ENCODE measurements at regions not wholly inside any gene's neighbourhood (a gene's known extent, or its start where the extent isn't known, plus 50 kb on each side); places are given as distances from the start of the nearest gene placed in this dataset.

DNA sequence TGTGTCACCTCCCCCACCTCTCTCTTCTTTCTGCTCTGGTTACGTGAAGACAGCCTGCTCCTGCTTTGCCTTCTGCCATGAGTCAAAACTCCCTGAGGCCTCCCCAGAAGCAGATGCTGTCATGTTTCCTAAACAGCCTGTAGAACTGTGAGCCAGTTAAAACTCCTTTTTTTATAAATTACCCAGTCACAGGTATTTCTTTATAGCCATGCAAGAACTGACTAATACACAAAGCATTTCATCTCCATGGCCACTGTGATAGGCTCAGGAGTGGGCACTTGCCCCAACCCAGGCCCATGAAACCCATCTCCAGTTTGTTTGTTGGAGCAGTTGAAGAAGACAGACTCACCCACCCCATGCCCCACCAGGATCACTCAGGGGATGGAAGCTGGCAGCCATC, 253.3 kb upstream of the ISX start:
- Histone ChIP-seq H4K8ac (ENCODE audit: low read length) (no peak overlapping the region), H3K18ac (ENCODE audit: low read depth in 1 of 2, low read length in 2 of 2) (no peak overlapping the region), H3K14ac (ENCODE audit: low read length in 2 of 2) (no peak overlapping the region), H2BK120ac (ENCODE audit: low read depth, low read length) (no peak overlapping the region), H2BK5ac (ENCODE audit: low read depth, low read length, poor library complexity, severe bottlenecking) (no peak overlapping the region), H2BK12ac (ENCODE audit: low read length in 2 of 2) (no peak overlapping the region), H3K23ac (ENCODE audit: low read length in 2 of 2) (no peak overlapping the region), H3K27me3 (ENCODE audit: control insufficient read depth in 1 of 2, insufficient read depth in 1 of 2, low read length in 2 of 2) (no peaks in the 10 kb centered on the region), H3K79me1 (replicated peaks; ENCODE audit: low read length, poor library complexity, severe bottlenecking) (no peaks in the 10 kb centered on the region), H3K9me3 (ENCODE audit: control insufficient read depth, low read length) (peaks cover 4% of the 10 kb centered on the region), H3K4me1 (ENCODE audit: control insufficient read depth, insufficient read depth, low read depth, low read length) (no peaks in the 10 kb centered on the region), H4K91ac (ENCODE audit: low read length) (no peak overlapping the region), H2AK5ac (ENCODE audit: low read length, severe bottlenecking) (no peak overlapping the region), H3K4ac (ENCODE audit: low read depth in 1 of 2, low read length in 2 of 2) (no peak overlapping the region), H3K4me3 (ENCODE audit: insufficient read depth in 1 of 2, low read depth in 1 of 2, low read length in 2 of 2) (no peak overlapping the region), H3K27ac (ENCODE audit: low read length, poor library complexity, severe bottlenecking) (peak overlapping the region; percentile 52), H3K4me2 (ENCODE audit: low read length, poor library complexity, severe bottlenecking) (no peak overlapping the region), H3K9ac (ENCODE audit: low read length) (no peak overlapping the region), H2BK15ac (ENCODE audit: low read depth, poor library complexity, severe bottlenecking) (no peak overlapping the region), H3K36me3 (ENCODE audit: control insufficient read depth in 1 of 2, insufficient read depth in 2 of 2, low read depth in 1 of 2, low read length in 2 of 2) (no peaks in the 10 kb centered on the region), H2AFZ (ENCODE audit: low read depth, low read length) (no peak overlapping the region)
- whole genome bisulfite sequencing = 32% methylated on average over 1 of the region's 1 CpG
- peak; percentile 10 for DNase-seq

DNA sequence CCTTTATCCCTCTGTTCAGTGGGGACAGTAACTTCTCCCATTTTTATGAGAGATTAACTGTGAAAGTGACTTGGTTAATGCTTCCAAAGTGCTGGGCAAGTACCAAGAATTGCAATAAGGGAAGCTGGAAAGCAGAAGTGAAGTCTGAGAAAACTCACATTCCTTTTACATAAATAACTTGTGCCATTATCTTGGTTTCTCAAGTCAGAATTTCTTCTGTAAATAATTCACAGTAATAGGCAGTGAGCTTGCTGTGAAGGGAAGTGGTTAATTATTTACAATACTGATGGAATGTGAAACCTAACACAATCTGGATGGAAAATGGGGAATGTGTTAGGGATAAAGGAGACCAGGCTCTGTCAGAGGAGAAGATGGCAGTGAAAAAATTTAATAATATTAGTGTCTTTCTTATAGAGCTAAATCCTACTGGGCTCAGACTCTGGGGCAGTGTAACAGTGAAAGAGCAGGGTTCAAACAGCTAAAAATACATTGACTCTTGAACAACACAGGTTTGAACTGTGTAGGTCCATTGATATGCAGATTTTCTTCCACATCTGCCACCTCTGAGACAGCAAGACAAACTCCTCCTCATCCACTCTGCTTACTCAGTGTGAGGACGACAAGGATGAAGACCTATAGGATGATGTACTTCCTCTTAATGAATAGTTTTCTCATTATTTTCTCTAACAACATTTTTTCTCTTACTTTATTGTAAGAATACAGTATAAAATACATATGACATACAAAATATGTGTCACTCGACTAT, 251.5 kb upstream of the ISX start:
- H3K4ac ChIP-seq (ENCODE audit: low read depth in 1 of 2, low read length in 2 of 2) = no peak overlapping the region
- H3K4me2 ChIP-seq (ENCODE audit: low read length, poor library complexity, severe bottlenecking) = no peak overlapping the region
- no peak overlapping the region for H3K9ac ChIP-seq (ENCODE audit: low read length)
- no peak overlapping the region for H3K4me3 ChIP-seq (ENCODE audit: insufficient read depth in 1 of 2, low read depth in 1 of 2, low read length in 2 of 2)
- no peak overlapping the region for H4K91ac ChIP-seq (ENCODE audit: low read length)
- H2BK5ac ChIP-seq (ENCODE audit: low read depth, low read length, poor library complexity, severe bottlenecking) = peak overlapping the region; percentile 57
- H3K4me1 ChIP-seq (ENCODE audit: control insufficient read depth, insufficient read depth, low read depth, low read length) = no peaks in the 10 kb centered on the region
- no peak overlapping the region for H2BK15ac ChIP-seq (ENCODE audit: low read depth, poor library complexity, severe bottlenecking)
- H3K27ac ChIP-seq (ENCODE audit: low read length, poor library complexity, severe bottlenecking) = peak overlapping the region; percentile 88
- no peak overlapping the region for H3K18ac ChIP-seq (ENCODE audit: low read depth in 1 of 2, low read length in 2 of 2)
- no peaks in the 10 kb centered on the region for H3K36me3 ChIP-seq (ENCODE audit: control insufficient read depth in 1 of 2, insufficient read depth in 2 of 2, low read depth in 1 of 2, low read length in 2 of 2)
- no peak overlapping the region for H2AK5ac ChIP-seq (ENCODE audit: low read length, severe bottlenecking)
- no peak overlapping the region for H2AFZ ChIP-seq (ENCODE audit: low read depth, low read length)
- H3K14ac ChIP-seq (ENCODE audit: low read length in 2 of 2) = no peak overlapping the region
- no peak overlapping the region for H2BK12ac ChIP-seq (ENCODE audit: low read length in 2 of 2)
- no CpG with 5 or more reads among the region's 2 CpGs for WGBS
- H3K79me1 ChIP-seq (replicated peaks; ENCODE audit: low read length, poor library complexity, severe bottlenecking) = no peaks in the 10 kb centered on the region
- H4K8ac ChIP-seq (ENCODE audit: low read length) = no peak overlapping the region
- DNase-seq = peak; percentile 23
- no peaks in the 10 kb centered on the region for H3K27me3 ChIP-seq (ENCODE audit: control insufficient read depth in 1 of 2, insufficient read depth in 1 of 2, low read length in 2 of 2)
- no peak overlapping the region for H3K23ac ChIP-seq (ENCODE audit: low read length in 2 of 2)
- H2BK120ac ChIP-seq (ENCODE audit: low read depth, low read length) = no peak overlapping the region
- H3K9me3 ChIP-seq (ENCODE audit: control insufficient read depth, low read length) = peaks cover 4% of the 10 kb centered on the region

DNA sequence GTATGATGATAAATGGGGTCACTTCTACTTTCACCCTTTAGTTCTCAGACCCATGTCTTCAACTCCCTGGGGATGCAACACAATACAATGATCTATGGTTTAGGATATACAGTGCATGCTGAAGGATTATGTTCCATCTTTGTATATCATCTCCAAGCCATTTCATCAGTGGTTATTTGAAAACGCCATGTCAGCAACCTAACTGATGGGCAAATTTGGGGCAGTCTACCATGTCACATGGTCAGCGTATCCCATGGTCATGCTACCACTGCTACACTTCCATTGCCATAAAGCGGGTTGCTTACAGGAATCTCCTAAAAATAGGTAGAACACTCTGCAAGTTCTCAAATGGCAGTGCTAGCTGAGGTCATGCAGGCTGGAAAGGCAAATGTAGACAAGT, 236.5 kb upstream of the ISX start:
- H3K18ac ChIP-seq (ENCODE audit: low read depth in 1 of 2, low read length in 2 of 2) = no peak overlapping the region
- no peak overlapping the region for H2BK12ac ChIP-seq (ENCODE audit: low read length in 2 of 2)
- no peak overlapping the region for H2BK15ac ChIP-seq (ENCODE audit: low read depth, poor library complexity, severe bottlenecking)
- no peak overlapping the region for H3K23ac ChIP-seq (ENCODE audit: low read length in 2 of 2)
- no peak overlapping the region for H3K14ac ChIP-seq (ENCODE audit: low read length in 2 of 2)
- no peaks in the 10 kb centered on the region for H3K27me3 ChIP-seq (ENCODE audit: control insufficient read depth in 1 of 2, insufficient read depth in 1 of 2, low read length in 2 of 2)
- no peaks in the 10 kb centered on the region for H3K9me3 ChIP-seq (ENCODE audit: control insufficient read depth, low read length)
- H2BK120ac ChIP-seq (ENCODE audit: low read depth, low read length) = no peak overlapping the region
- H4K91ac ChIP-seq (ENCODE audit: low read length) = no peak overlapping the region
- H3K4me2 ChIP-seq (ENCODE audit: low read length, poor library complexity, severe bottlenecking) = no peak overlapping the region
- no peak overlapping the region for H2BK5ac ChIP-seq (ENCODE audit: low read depth, low read length, poor library complexity, severe bottlenecking)
- H3K36me3 ChIP-seq (ENCODE audit: control insufficient read depth in 1 of 2, insufficient read depth in 2 of 2, low read depth in 1 of 2, low read length in 2 of 2) = no peaks in the 10 kb centered on the region
- no peak overlapping the region for H3K9ac ChIP-seq (ENCODE audit: low read length)
- no peaks in the 10 kb centered on the region for H3K4me1 ChIP-seq (ENCODE audit: control insufficient read depth, insufficient read depth, low read depth, low read length)
- no peak overlapping the region for H2AK5ac ChIP-seq (ENCODE audit: low read length, severe bottlenecking)
- H2AFZ ChIP-seq (ENCODE audit: low read depth, low read length) = no peak overlapping the region
- H3K79me1 ChIP-seq (replicated peaks; ENCODE audit: low read length, poor library complexity, severe bottlenecking) = no peaks in the 10 kb centered on the region
- no peak overlapping the region for H3K4ac ChIP-seq (ENCODE audit: low read depth in 1 of 2, low read length in 2 of 2)
- 75% methylated on average over 3 of the region's 3 CpGs for WGBS
- DNase-seq = no peak
- H4K8ac ChIP-seq (ENCODE audit: low read length) = no peak overlapping the region
- H3K4me3 ChIP-seq (ENCODE audit: insufficient read depth in 1 of 2, low read depth in 1 of 2, low read length in 2 of 2) = no peak overlapping the region
- no peak overlapping the region for H3K27ac ChIP-seq (ENCODE audit: low read length, poor library complexity, severe bottlenecking)

DNA sequence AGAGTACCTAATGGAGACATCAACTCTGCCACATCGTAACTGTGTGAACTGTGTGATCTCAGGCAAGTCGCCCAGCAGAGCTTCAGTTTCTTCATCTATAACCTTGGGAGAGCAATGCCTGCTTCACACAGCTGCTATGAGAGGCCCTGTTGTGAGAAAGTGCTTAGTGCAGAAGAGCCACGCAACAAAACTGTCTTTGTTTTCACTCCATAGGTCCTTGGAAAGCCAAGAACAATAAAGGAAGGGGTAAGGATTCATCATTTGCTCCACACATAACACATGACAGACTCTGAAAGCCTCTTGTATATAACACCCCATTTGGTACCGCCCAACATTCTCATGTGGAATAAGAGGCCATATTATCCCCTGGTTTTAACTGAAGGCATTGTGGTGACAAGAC, 231.9 kb upstream of the ISX start:
- no peak overlapping the region for H3K4me3 ChIP-seq (ENCODE audit: insufficient read depth in 1 of 2, low read depth in 1 of 2, low read length in 2 of 2)
- no peak for DNase-seq
- no peak overlapping the region for H3K27ac ChIP-seq (ENCODE audit: low read length, poor library complexity, severe bottlenecking)
- no peak overlapping the region for H2BK12ac ChIP-seq (ENCODE audit: low read length in 2 of 2)
- no peak overlapping the region for H2BK5ac ChIP-seq (ENCODE audit: low read depth, low read length, poor library complexity, severe bottlenecking)
- H3K18ac ChIP-seq (ENCODE audit: low read depth in 1 of 2, low read length in 2 of 2) = no peak overlapping the region
- no peak overlapping the region for H2BK120ac ChIP-seq (ENCODE audit: low read depth, low read length)
- no peak overlapping the region for H2AFZ ChIP-seq (ENCODE audit: low read depth, low read length)
- no peak overlapping the region for H4K91ac ChIP-seq (ENCODE audit: low read length)
- WGBS = 75% methylated on average over 3 of the region's 4 CpGs
- no peaks in the 10 kb centered on the region for H3K79me1 ChIP-seq (replicated peaks; ENCODE audit: low read length, poor library complexity, severe bottlenecking)
- H3K14ac ChIP-seq (ENCODE audit: low read length in 2 of 2) = no peak overlapping the region
- H3K9me3 ChIP-seq (ENCODE audit: control insufficient read depth, low read length) = no peaks in the 10 kb centered on the region
- H3K23ac ChIP-seq (ENCODE audit: low read length in 2 of 2) = no peak overlapping the region
- H4K8ac ChIP-seq (ENCODE audit: low read length) = no peak overlapping the region
- no peak overlapping the region for H3K4ac ChIP-seq (ENCODE audit: low read depth in 1 of 2, low read length in 2 of 2)
- no peaks in the 10 kb centered on the region for H3K4me1 ChIP-seq (ENCODE audit: control insufficient read depth, insufficient read depth, low read depth, low read length)
- no peak overlapping the region for H3K9ac ChIP-seq (ENCODE audit: low read length)
- no peak overlapping the region for H3K4me2 ChIP-seq (ENCODE audit: low read length, poor library complexity, severe bottlenecking)
- H3K36me3 ChIP-seq (ENCODE audit: control insufficient read depth in 1 of 2, insufficient read depth in 2 of 2, low read depth in 1 of 2, low read length in 2 of 2) = no peaks in the 10 kb centered on the region
- H2BK15ac ChIP-seq (ENCODE audit: low read depth, poor library complexity, severe bottlenecking) = no peak overlapping the region
- no peaks in the 10 kb centered on the region for H3K27me3 ChIP-seq (ENCODE audit: control insufficient read depth in 1 of 2, insufficient read depth in 1 of 2, low read length in 2 of 2)
- H2AK5ac ChIP-seq (ENCODE audit: low read length, severe bottlenecking) = no peak overlapping the region

All from mesenchymal stem cell (in vitro differentiated cells and primary cell).